Dedifferentiated amniotic fluid mesenchymal stem cell (primary cell): ENCODE measurements at regions not wholly inside any gene's neighbourhood (a gene's known extent, or its start where the extent isn't known, plus 50 kb on each side); places are given as distances from the start of the nearest gene placed in this dataset.
"Not testable (repeated sequence)": the region's sequence is repeated elsewhere in the genome, so short reads cannot be mapped to it uniquely, and the experiment has no call there.

Source experiments
- DNase-seq: peaks from one replicate; pipeline ENCODE4 v3.0.0-alpha.2; 2016; ENCODE audit errors: extremely low spot score

GRCh38 chr9:75457474-75458011 is 369.2 kb downstream of the OSTF1 start:
- DNase-seq: no peak

GRCh38 chr9:75459311-75459710 is 371.0 kb downstream of the OSTF1 start:
- not testable (repeated sequence) for DNase-seq

DNA sequence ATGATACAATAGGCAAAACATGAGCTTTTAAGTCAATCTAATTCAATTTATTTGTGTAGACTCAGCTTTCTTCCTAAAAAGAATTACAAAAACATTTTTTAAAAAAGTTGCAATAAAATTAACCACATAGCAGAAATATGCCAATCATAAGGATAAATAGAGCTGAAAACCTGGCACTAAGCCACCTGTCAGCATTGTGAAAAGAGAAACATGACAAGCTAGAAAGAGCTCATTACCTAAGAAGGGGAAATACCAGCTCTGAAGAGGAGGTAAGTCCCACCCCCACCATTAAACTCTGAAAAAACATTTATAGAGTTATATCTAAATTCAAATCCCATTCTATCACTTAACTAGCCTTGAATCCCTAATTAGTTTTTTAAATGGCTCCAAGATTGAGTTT is 372.9 kb downstream of the OSTF1 start:
- no peak for DNase-seq

DNA sequence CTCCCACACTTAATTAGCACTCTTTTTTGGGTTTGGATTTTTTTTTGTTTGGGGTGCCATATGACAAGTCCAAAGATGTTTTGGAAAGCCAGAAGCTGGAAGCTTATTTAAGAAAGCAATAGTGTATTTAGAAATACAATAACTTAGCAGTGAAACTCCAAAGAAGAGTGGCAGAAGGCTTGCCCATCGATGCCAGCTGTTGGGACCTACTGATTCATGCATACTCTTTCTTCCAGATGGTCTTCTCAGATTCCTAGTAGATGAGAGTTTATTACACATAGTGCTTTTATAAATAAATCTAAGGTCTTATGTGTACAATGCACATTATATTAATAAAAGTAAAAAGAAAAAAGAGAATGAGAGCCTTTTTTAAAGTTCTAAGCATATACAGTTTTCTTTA is 374.6 kb downstream of the OSTF1 start:
- DNase-seq: no peak

GRCh38 chr9:75463871-75464270 is 375.6 kb downstream of the OSTF1 start:
- DNase-seq: no peak

GRCh38 chr9:75464726-75465125 is 376.4 kb downstream of the OSTF1 start:
- DNase-seq: no peak

DNA sequence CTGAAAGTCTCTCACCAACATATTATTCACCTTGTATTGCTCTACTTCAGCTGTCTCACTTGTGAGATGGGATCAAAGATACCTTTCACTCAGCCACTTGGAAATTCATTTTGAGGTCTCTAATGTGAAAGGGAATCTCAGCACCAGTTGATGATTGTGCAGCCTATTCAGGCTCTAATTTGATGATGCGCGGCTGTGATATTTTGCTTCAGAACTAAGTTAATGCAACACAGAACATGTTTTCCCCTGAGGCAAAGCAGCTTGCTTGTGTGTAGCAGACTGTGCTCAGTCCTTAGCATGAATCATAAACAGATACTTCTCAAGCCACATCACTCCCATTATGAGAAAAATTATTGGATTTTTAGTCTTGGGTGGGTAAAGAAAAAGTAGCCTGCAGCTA is 378.8 kb downstream of the OSTF1 start:
- DNase-seq: no peak

DNA sequence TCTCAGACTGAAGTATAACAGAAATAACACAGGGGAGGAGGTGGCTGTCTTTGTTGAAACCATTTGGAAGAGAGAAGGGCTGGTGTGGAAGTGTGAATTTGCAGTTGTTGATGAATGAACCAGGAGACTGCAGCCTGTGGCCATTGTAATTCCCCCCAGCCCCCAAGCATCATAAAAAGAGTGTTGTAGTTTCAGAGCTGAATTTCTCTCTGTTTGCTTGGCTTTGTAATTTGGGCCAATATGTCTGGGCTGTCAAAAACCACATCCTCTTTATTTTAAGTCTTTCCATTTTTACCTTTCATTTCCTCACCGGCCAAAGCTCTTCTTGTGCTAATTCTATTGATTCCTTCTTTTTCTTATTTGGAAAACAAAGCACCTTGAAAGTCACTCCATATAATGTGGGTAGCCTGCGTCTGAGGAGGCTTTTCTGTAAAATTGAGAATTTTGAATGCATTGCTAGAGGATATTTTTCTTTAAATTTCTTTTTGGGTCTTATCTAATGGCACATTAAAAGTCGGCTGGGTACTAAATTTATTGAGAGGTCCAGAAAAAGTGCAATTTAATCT is 383.3 kb downstream of the OSTF1 start:
- DNase-seq: no peak

- no peak for DNase-seq
Observed at GRCh38 chr9:75482566-75482965, 394.3 kb downstream of the OSTF1 start.

DNA sequence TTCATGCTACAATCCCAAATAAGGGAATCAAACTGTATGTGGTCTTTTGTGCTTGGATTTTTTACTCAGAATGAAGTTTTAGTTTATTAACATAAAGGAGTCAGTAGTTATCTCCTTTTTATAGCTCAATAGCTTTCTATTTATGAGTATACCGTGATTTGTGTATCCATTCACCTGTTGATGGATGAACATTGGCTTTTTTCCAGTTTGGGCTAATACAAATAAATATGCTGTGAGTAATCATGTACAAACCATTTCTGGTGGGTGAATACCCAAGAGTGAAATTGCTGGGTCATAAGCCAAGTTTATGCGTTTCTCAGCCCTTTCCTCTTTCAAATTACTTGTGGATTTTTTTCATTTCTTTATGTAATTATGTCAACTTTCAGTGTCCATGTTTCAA is 395.3 kb downstream of the OSTF1 start:
- no peak for DNase-seq

DNA sequence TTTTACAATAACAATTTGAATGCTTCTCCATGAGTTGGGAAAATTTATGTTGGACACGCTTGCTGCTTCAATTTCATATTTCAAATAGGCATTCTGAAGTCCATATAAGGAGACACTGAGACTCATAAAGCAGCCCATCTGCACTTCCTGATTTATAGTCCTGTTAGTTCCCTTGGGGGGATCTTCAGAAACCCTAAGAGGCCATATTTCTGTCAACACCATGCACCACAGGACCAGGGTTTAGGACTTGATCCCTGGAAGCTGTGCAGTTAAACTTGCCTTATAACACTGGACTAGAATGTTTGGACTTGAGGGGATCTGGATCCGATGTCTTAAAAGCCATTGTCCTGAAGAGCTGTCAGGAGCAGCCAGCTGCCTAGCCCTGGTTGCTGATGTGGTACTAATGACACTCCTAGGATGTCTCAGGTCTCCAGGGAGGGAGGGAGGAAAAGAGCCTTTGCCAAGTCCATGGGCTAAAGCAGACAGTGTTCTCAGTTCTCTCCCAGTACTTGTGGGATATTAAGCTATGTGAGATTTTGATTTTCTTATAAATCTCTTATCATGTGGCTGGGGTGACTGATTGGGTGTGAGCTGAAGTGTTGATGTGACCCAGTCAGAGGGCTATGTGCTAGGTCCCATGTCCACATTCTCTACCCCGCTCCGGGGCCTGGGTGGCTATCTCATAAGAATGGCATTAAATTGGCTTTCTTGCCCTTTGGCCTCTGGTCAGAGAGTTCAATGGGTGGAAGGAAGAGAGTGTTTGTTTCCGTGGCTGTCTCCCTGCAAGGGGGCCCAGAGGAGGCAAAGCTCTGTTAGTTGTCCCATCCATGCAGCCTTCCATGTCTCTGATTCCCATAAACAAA is 399.8 kb downstream of the OSTF1 start:
- no peak for DNase-seq

DNA sequence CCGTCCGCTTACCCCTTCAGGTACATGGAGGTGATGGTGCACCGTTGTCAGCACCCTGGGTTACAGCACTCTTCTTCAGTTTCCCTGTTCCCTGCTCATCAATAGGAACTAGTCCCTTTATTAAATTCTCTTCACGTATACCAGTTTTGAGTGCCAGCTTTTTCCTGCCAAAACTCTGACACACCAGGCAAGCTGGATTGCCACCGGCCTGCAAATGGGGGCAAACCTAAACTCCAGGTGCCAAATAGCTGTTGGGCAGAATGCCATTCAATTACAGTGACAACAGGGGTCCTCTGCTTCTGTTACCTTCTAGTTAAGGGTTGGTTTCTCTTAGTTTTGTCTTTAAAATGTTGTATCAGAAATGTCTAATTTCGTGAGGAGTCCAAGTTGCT is 400.4 kb downstream of the OSTF1 start:
- DNase-seq: no peak

DNA sequence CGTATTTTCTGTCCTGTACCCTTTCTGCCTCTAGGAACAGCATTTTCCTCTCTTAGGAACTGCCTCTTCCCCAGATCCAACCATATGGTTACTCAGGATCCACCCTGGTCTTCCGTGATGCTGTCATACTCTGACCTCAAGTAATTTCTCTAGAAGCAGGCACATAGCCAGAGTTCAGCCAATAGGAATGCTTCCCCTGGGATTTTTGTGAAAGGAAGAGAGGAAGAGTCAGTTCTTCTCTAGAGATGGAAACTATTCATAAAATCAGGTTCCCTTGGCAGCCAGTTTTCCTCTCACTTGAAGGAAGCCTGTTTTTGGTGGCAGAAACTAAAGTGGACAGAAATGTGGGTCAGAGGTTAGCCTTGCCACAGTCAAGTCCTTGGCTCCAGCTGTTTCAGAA is 400.1 kb upstream of the PCSK5 start:
- no peak for DNase-seq

DNA sequence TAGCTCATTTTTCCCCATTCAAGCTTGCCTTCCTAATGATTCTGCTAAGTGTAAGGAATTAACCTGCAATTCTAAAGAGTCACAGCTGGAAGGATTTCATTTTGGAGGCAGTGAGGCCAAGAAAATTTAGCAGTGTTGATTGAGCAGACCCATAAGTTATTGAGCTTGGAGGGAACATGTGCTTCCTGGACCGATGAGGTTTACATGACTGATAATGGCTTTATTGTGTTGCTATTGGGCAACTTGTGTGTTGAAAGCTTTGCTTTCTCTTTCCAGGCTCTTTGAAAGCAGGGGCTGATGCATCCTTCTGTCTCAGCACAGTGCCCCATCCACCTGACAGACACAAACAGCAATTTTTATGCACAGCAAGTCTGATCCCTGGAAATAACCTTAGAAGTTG is 398.9 kb upstream of the PCSK5 start:
- DNase-seq: no peak

DNA sequence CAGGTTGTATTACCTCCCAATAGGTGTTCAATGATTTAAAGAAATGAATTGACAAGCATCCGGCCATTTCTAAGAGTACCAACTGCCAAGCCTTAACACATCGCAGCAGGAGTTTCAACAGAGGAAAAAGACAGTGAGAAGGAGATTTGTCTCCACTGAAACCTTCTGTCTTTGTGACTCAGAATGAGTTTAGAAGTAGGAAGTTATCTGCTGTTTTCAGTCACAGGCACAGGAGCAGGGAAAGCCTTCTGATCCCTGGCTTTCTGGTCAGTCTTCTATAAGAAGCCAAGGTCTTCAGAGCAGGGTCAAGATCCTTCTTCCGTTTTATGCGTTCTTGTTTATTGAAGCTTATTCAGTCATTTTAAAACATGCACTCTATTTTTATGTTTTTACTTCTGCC is 390.7 kb upstream of the PCSK5 start:
- no peak for DNase-seq

GRCh38 chr9:75500479-75500878 is 390.0 kb upstream of the PCSK5 start:
- no peak for DNase-seq

GRCh38 chr9:75500940-75501339 is 389.5 kb upstream of the PCSK5 start:
- not testable (repeated sequence) for DNase-seq

DNA sequence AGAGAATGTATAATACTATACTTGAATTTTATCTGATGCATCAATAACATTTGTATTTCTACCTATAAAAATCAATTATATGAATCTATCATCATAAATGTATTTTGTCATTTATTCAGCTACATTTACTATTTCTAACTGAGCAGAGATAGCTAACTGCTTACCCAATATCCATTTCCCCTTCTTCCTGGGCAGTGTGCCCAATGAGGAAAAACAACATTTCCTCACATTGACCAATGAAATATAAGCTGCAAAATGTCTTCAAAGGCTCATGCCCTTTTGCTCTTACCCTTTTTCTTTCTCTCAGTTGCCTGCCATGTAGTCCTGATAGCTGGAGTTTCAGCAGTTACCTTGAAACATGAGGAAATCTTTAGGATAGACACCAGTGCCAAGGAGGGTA is 385.8 kb upstream of the PCSK5 start:
- DNase-seq: no peak

DNA sequence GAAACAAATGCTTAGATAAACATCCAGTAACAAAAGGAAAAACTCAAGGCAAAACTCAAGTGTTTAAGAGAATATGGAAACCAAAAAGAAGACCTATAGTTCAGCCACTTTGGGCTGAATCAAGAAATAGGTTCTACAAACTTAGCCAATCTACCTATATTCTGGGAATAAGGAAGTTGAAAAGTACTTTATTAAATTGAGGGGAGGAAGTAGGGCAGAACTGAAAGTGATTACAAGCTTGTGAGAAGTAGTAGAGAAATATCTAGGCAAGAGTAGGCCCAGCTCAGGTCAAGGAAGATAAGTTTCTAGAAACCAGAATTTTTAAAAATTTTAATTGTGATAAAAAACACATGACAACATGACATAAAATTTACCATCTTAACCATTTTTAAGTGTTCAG is 384.8 kb upstream of the PCSK5 start:
- no peak for DNase-seq

- no peak for DNase-seq
Observed at GRCh38 chr9:75529463-75529862, 361.0 kb upstream of the PCSK5 start.

GRCh38 chr9:75531588-75531987 is 358.9 kb upstream of the PCSK5 start:
- DNase-seq: no peak

GRCh38 chr9:75532233-75533050 is 358.0 kb upstream of the PCSK5 start:
- no peak for DNase-seq

GRCh38 chr9:75539523-75539922 is 350.9 kb upstream of the PCSK5 start:
- DNase-seq: no peak
